Neuronal stem cell (in vitro differentiated cells): ENCODE measurements at regions not wholly inside any gene's neighbourhood (a gene's known extent, or its start where the extent isn't known, plus 50 kb on each side); places are given as distances from the start of the nearest gene placed in this dataset.

Experiments
- DNase-seq: peaks from one replicate; pipeline ENCODE4 v3.0.0-alpha.2; 2013; ENCODE audit warnings: low spot score
- H2AFZ ChIP-seq: one replicate; pipeline ENCODE4 v1.6.1; 2013; ENCODE audit warnings: mild to moderate bottlenecking, low read length, inconsistent platforms
- H2AK5ac ChIP-seq: 2 replicates; pipeline ENCODE4 v1.6.1; 2013; ENCODE audit warnings: low read depth, mild to moderate bottlenecking, inconsistent platforms, low read length, moderate library complexity, mixed read lengths
- H2BK120ac ChIP-seq: 2 replicates; pipeline ENCODE4 v1.6.1; 2013; ENCODE audit warnings: low read depth, mild to moderate bottlenecking, inconsistent platforms, low read length, moderate library complexity, mixed read lengths
- H2BK12ac ChIP-seq: one replicate; pipeline ENCODE4 v1.6.1; 2013; ENCODE audit warnings: low read length, inconsistent platforms
- H2BK15ac ChIP-seq: 2 replicates; pipeline ENCODE4 v1.6.1; 2013; ENCODE audit warnings: mild to moderate bottlenecking, low read length, inconsistent platforms, mixed read lengths
- H2BK5ac ChIP-seq: one replicate; pipeline ENCODE4 v1.6.1; 2013; ENCODE audit warnings: inconsistent platforms, mild to moderate bottlenecking, low read length, moderate library complexity
- H3K14ac ChIP-seq: one replicate; pipeline ENCODE4 v1.6.1; 2013; ENCODE audit warnings: low read length, inconsistent platforms
- H3K18ac ChIP-seq: 2 replicates; pipeline ENCODE4 v1.6.1; 2013; ENCODE audit warnings: low read length, inconsistent platforms
- H3K23ac ChIP-seq: 2 replicates; pipeline ENCODE4 v1.6.1; 2013; ENCODE audit warnings: low read depth, mild to moderate bottlenecking, mixed read lengths, low read length, inconsistent platforms; ENCODE audit not compliant: poor library complexity
- H3K27ac ChIP-seq: replicated peaks from 3 replicates; pipeline ENCODE4 v1.5.1; 2013; ENCODE audit warnings: low read length, inconsistent platforms
- H3K27me3 ChIP-seq, 3 experiments: 2 replicates each; pipeline ENCODE4 v1.6.1; 2013; ENCODE audit warnings: low read length in 3 of 3, mild to moderate bottlenecking in 2 of 3, inconsistent platforms in 1 of 3, low read depth in 1 of 3, mixed read lengths in 1 of 3, moderate library complexity in 1 of 3; ENCODE audit not compliant: control insufficient read depth in 3 of 3, insufficient read depth in 3 of 3
- H3K36me3 ChIP-seq, 2 donors: replicated peaks in 1 of 2; 2 replicates each; pipeline ENCODE4 v1.6.1; 2013; ENCODE audit warnings: low read length in 2 of 2; ENCODE audit not compliant: control insufficient read depth in 2 of 2, insufficient read depth in 2 of 2
- H3K4ac ChIP-seq: 2 replicates; pipeline ENCODE4 v1.6.1; 2013; ENCODE audit warnings: inconsistent platforms, mild to moderate bottlenecking, low read length, moderate library complexity
- H3K4me1 ChIP-seq, 2 donors: 1 replicate in 1 of 2; 2 replicates in 1 of 2; pipeline ENCODE4 v1.6.1; 2013; ENCODE audit warnings: low read length in 2 of 2, low read depth in 1 of 2; ENCODE audit not compliant: control insufficient read depth in 2 of 2, insufficient read depth in 1 of 2
- H3K4me2 ChIP-seq: one replicate; pipeline ENCODE4 v1.6.1; 2013; ENCODE audit warnings: mild to moderate bottlenecking, low read length, inconsistent platforms; ENCODE audit not compliant: insufficient read depth, poor library complexity, severe bottlenecking
- H3K4me3 ChIP-seq, 2 donors: 2 replicates each; pipeline ENCODE4 v1.5.1; 2013; ENCODE audit warnings: low read length in 2 of 2, mild to moderate bottlenecking in 2 of 2, inconsistent platforms in 1 of 2, moderate library complexity in 1 of 2
- H3K79me1 ChIP-seq: one replicate; pipeline ENCODE4 v1.6.1; 2013; ENCODE audit warnings: low read depth, mild to moderate bottlenecking, inconsistent platforms, low read length, moderate library complexity
- H3K9ac ChIP-seq: one replicate; pipeline ENCODE4 v1.6.1; 2013; ENCODE audit warnings: mild to moderate bottlenecking, low read depth, low read length, inconsistent platforms; ENCODE audit not compliant: poor library complexity
- H3K9me3 ChIP-seq, 2 donors: replicated peaks in 1 of 2; 2 replicates each; pipeline versions ENCODE3 to v1.6.1; 2013; ENCODE audit warnings: low read length in 2 of 2, mild to moderate bottlenecking in 2 of 2, inconsistent platforms in 1 of 2, low read depth in 1 of 2, mixed read lengths in 1 of 2, moderate library complexity in 1 of 2; ENCODE audit not compliant: control insufficient read depth in 2 of 2, insufficient read depth in 1 of 2
- H4K8ac ChIP-seq: one replicate; pipeline ENCODE4 v1.6.1; 2013; ENCODE audit warnings: low read depth, mild to moderate bottlenecking, inconsistent platforms, low read length, moderate library complexity
- H4K91ac ChIP-seq: one replicate; pipeline ENCODE4 v1.6.1; 2013; ENCODE audit warnings: low read length, low read depth, mild to moderate bottlenecking, inconsistent platforms; ENCODE audit not compliant: poor library complexity
- WGBS, 2 donors: extraction: QIAGEN DNeasy Blood & Tissue Kit; methylation state at CpG; one replicate each; pipeline ENCODE4 v1.1.7; 2013; ENCODE audit warnings: missing lambda C conversion rate in 2 of 2, mixed read lengths in 1 of 2; ENCODE audit not compliant: insufficient read length in 2 of 2, insufficient replicate concordance in 1 of 2; ENCODE audit errors: extremely low coverage in 2 of 2; 5-methylcytosine and 5-hydroxymethylcytosine counted together

- no CpG with 5 or more reads among the region's 10 CpGs for WGBS, 2 donors
- no peak for DNase-seq
- Histone ChIP-seq H3K79me1 (no peaks in the 10 kb centered on the region), H3K4me3 (peak overlapping the region in 1 of 2 donors; percentile 33), H2AFZ (peak overlapping the region; percentile 76), H3K4me1 (peaks cover 13 to 18% of the 10 kb centered on the region in 2 donors), H3K14ac (no peak overlapping the region), H2BK5ac (no peak overlapping the region), H3K4ac (no peak overlapping the region), H2BK120ac (no peak overlapping the region), H3K9ac (no peak overlapping the region), H3K36me3 (no peaks in the 10 kb centered on the region), H4K8ac (no peak overlapping the region), H2AK5ac (no peak overlapping the region), H3K4me2 (no peak overlapping the region), H3K27ac (peak overlapping the region; percentile 17), H2BK15ac (no peak overlapping the region), H2BK12ac (no peak overlapping the region), H3K18ac (no peak overlapping the region), H4K91ac (no peak overlapping the region), H3K23ac (no peak overlapping the region), H3K27me3 (no peaks in the 10 kb centered on the region), H3K9me3 (peaks cover 0 to 6% of the 10 kb centered on the region in 2 donors)
Measured at GRCh38 chr11:122523846-122524805, 131.4 kb upstream of the UBASH3B start.

- no CpG with 5 or more reads among the region's 2 CpGs for WGBS, 2 donors
- H3K27me3 ChIP-seq: no peaks in the 10 kb centered on the region
Measured at GRCh38 chr11:122521626-122522025, 133.9 kb upstream of the UBASH3B start.

GRCh38 chr11:122517403-122518379, 137.8 kb upstream of the UBASH3B start:
- H3K4me1 ChIP-seq: peaks cover 0 to 6% of the 10 kb centered on the region in 2 donors
- no peak overlapping the region for H2AK5ac ChIP-seq
- no peak overlapping the region for H3K4ac ChIP-seq
- H2AFZ ChIP-seq: no peak overlapping the region
- WGBS, 2 donors: no CpG with 5 or more reads among the region's 4 CpGs
- no peak overlapping the region for H2BK5ac ChIP-seq
- no peak overlapping the region for H3K9ac ChIP-seq
- no peak overlapping the region for H3K4me2 ChIP-seq
- H3K18ac ChIP-seq: no peak overlapping the region
- H3K27me3 ChIP-seq: no peaks in the 10 kb centered on the region
- no peak overlapping the region for H4K91ac ChIP-seq
- no peak overlapping the region for H3K23ac ChIP-seq
- no peak overlapping the region for H3K4me3 ChIP-seq
- DNase-seq: no peak
- no peaks in the 10 kb centered on the region for H3K79me1 ChIP-seq
- H4K8ac ChIP-seq: no peak overlapping the region
- no peak overlapping the region for H2BK120ac ChIP-seq
- H2BK12ac ChIP-seq: no peak overlapping the region
- H2BK15ac ChIP-seq: no peak overlapping the region
- no peak overlapping the region for H3K14ac ChIP-seq
- peaks cover 0 to 2% of the 10 kb centered on the region in 2 donors for H3K9me3 ChIP-seq
- H3K36me3 ChIP-seq: no peaks in the 10 kb centered on the region
- H3K27ac ChIP-seq: no peak overlapping the region

More at GRCh38 chr11:122521626-122522025, 133.9 kb upstream of the UBASH3B start:
- H2AK5ac ChIP-seq: no peak overlapping the region
- H2BK5ac ChIP-seq: no peak overlapping the region
- no peak overlapping the region for H3K23ac ChIP-seq
- no peak overlapping the region for H3K4me2 ChIP-seq
- no peak overlapping the region for H4K91ac ChIP-seq
- H3K9me3 ChIP-seq: peaks cover 0 to 2% of the 10 kb centered on the region in 2 donors
- H3K14ac ChIP-seq: no peak overlapping the region
- DNase-seq: peak; percentile 20
- peak overlapping the region; percentile 41 for H3K27ac ChIP-seq
- H3K4ac ChIP-seq: no peak overlapping the region
- peak overlapping the region; percentile 42 for H2AFZ ChIP-seq
- H3K18ac ChIP-seq: no peak overlapping the region
- H3K9ac ChIP-seq: no peak overlapping the region
- no peak overlapping the region for H2BK15ac ChIP-seq
- H4K8ac ChIP-seq: no peak overlapping the region
- no peak overlapping the region for H2BK12ac ChIP-seq
- H3K36me3 ChIP-seq: no peaks in the 10 kb centered on the region
- peaks cover 13 to 18% of the 10 kb centered on the region in 2 donors for H3K4me1 ChIP-seq
- H3K4me3 ChIP-seq: no peak overlapping the region
- H3K79me1 ChIP-seq: no peaks in the 10 kb centered on the region
- H2BK120ac ChIP-seq: no peak overlapping the region
